DMS114 treated with DMSO at 0.1 percent for 48 hours (cell line): ENCODE measurements at regions not wholly inside any gene's neighbourhood (a gene's known extent, or its start where the extent isn't known, plus 50 kb on each side); places are given as distances from the start of the nearest gene placed in this dataset.
A peak's percentile ranks its signal among the peaks of the same experiment; 100 is the strongest.

ENCODE experiments used
- DNase-seq: peaks from one replicate; lab custom pipeline; 2025; ENCODE audit not compliant: unreplicated experiment; lab: John Stamatoyannopoulos, UW

GRCh38 chr3:168269001-168269400 lies 173.3 kb upstream of the GOLIM4 start:
- DNase-seq, result no peak

- no peak for DNase-seq
Measured at GRCh38 chr3:168267179-168267578, 171.5 kb upstream of the GOLIM4 start.

GRCh38 chr3:168266335-168266734 lies 170.6 kb upstream of the GOLIM4 start:
- no peak for DNase-seq

- no peak for DNase-seq
Measured at GRCh38 chr3:168262887-168263286, 167.2 kb upstream of the GOLIM4 start.

- no peak for DNase-seq
Measured at GRCh38 chr3:168260859-168261258, 165.1 kb upstream of the GOLIM4 start.

GRCh38 chr3:168251371-168251770 lies 155.6 kb upstream of the GOLIM4 start:
- no peak for DNase-seq

- DNase-seq, result no peak
Measured at GRCh38 chr3:168250415-168250861, 154.7 kb upstream of the GOLIM4 start.

GRCh38 chr3:168249550-168250414 lies 154.1 kb upstream of the GOLIM4 start:
- peak; percentile 35 for DNase-seq

GRCh38 chr3:168249205-168249549 lies 153.5 kb upstream of the GOLIM4 start:
- peak; percentile 3 for DNase-seq

- no peak for DNase-seq
Measured at GRCh38 chr3:168248383-168249204, 152.9 kb upstream of the GOLIM4 start.

- DNase-seq, result no peak
Measured at GRCh38 chr3:168241156-168241555, 145.4 kb upstream of the GOLIM4 start.

- no peak for DNase-seq
Measured at GRCh38 chr3:168239287-168239686, 143.6 kb upstream of the GOLIM4 start.

GRCh38 chr3:168233001-168233400 lies 137.3 kb upstream of the GOLIM4 start:
- DNase-seq, result no peak

GRCh38 chr3:168223085-168223484 lies 127.4 kb upstream of the GOLIM4 start:
- DNase-seq, result no peak

- DNase-seq, result no peak
Measured at GRCh38 chr3:168220556-168220955, 124.8 kb upstream of the GOLIM4 start.

GRCh38 chr3:168219530-168219929 lies 123.8 kb upstream of the GOLIM4 start:
- no peak for DNase-seq

- no peak for DNase-seq
Measured at GRCh38 chr3:168218600-168218999, 122.9 kb upstream of the GOLIM4 start.

GRCh38 chr3:168216851-168217250 lies 121.1 kb upstream of the GOLIM4 start:
- DNase-seq, result no peak

GRCh38 chr3:168213920-168214319 lies 118.2 kb upstream of the GOLIM4 start:
- no peak for DNase-seq

GRCh38 chr3:168212664-168213285 lies 117.1 kb upstream of the GOLIM4 start:
- no peak for DNase-seq

GRCh38 chr3:168205451-168205850 lies 109.7 kb upstream of the GOLIM4 start:
- no peak for DNase-seq

- DNase-seq, result no peak
Measured at GRCh38 chr3:168197162-168197561, 101.4 kb upstream of the GOLIM4 start.
